Karpas-422 (cell line): ENCODE measurements at regions not wholly inside any gene's neighbourhood (a gene's known extent, or its start where the extent isn't known, plus 50 kb on each side); places are given as distances from the start of the nearest gene placed in this dataset.

ENCODE experiments used
- DNase-seq: peaks from one replicate; pipeline ENCODE4 v3.0.0-alpha.2; 2015
- H2AFZ ChIP-seq: fragments of 200-600 bp; sonication (generic); 2 replicates; pipeline ENCODE4 v1.6.1; 2014; ENCODE audit warnings: antibody characterized with exemption, low read length, mixed read lengths
- H3K27ac ChIP-seq: fragments of 200-600 bp; sonication (generic); 2 replicates; pipeline ENCODE4 v1.5.1; 2014; ENCODE audit warnings: mild to moderate bottlenecking, low read length, moderate library complexity
- H3K27me3 ChIP-seq: fragments of 200-600 bp; sonication (generic); 2 replicates; pipeline ENCODE4 v1.6.1; 2014; ENCODE audit warnings: low read length, mixed read lengths
- H3K36me3 ChIP-seq: fragments of 200-600 bp; sonication (generic); 2 replicates; pipeline ENCODE4 v1.6.1; 2014; ENCODE audit warnings: low read length, mixed read lengths; ENCODE audit not compliant: insufficient read depth
- H3K4me1 ChIP-seq: fragments of 200-600 bp; sonication (generic); 2 replicates; pipeline ENCODE4 v1.6.1; 2014; ENCODE audit warnings: mild to moderate bottlenecking, low read length, mixed read lengths
- H3K4me2 ChIP-seq: fragments of 200-600 bp; sonication (generic); 2 replicates; pipeline ENCODE4 v1.6.1; 2014; ENCODE audit warnings: low read length, low read depth, mild to moderate bottlenecking; ENCODE audit not compliant: poor library complexity, severe bottlenecking
- H3K4me3 ChIP-seq: fragments of 200-600 bp; sonication (generic); 2 replicates; pipeline ENCODE4 v1.5.1; 2014; ENCODE audit warnings: mild to moderate bottlenecking, antibody characterized with exemption, low read length, mixed read lengths
- H3K79me2 ChIP-seq: fragments of 200-600 bp; sonication (generic); 2 replicates; pipeline ENCODE4 v1.6.1; 2014; ENCODE audit warnings: mild to moderate bottlenecking, low read length, mixed read lengths
- H3K9ac ChIP-seq: fragments of 200-600 bp; sonication (generic); 2 replicates; pipeline ENCODE4 v1.6.0; 2014; ENCODE audit warnings: low read length
- H3K9me2 ChIP-seq: fragments of 200-600 bp; sonication (generic), shearing (Covaris generic); replicated peaks from 2 replicates; pipeline ENCODE4 v1.6.0; 2014; ENCODE audit warnings: mild to moderate bottlenecking, low read length, moderate library complexity; ENCODE audit not compliant: insufficient read depth
- H3K9me3 ChIP-seq: fragments of 300-700, 200-600 bp; sonication (generic); 2 replicates; pipeline ENCODE4 v1.6.1; 2014; ENCODE audit warnings: low read length, mixed read lengths
- H4K20me1 ChIP-seq: fragments of 200-600 bp; sonication (generic); 2 replicates; pipeline ENCODE4 v1.6.1; 2014; ENCODE audit warnings: mild to moderate bottlenecking, antibody characterized with exemption, low read length, low read depth; ENCODE audit not compliant: insufficient read depth

DNA sequence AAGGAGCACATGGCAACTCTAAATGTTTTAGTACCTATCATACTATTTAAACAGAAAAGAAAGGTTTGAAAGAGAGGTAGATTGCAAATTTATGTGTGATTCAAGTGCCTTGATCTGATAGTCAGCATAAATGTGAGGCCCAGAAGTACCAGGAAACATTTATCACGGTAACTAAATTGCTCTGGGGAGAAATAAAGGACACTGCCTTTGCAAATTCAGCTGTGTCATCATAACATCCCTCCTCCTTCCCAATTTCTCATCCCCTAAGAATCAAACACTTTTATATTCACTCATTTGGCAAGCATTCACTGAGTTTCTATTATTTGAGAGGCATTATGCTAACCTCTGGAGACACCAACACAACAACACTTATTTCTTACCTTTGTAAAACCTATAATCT lies 563.4 kb upstream of the CA10 start:
- no peaks in the 10 kb centered on the region for H3K9me2 ChIP-seq
- no peaks in the 10 kb centered on the region for H3K36me3 ChIP-seq
- H3K9ac ChIP-seq = no peak overlapping the region
- no peak overlapping the region for H2AFZ ChIP-seq
- H4K20me1 ChIP-seq = no peaks in the 10 kb centered on the region
- no peaks in the 10 kb centered on the region for H3K4me1 ChIP-seq
- DNase-seq = no peak
- no peak overlapping the region for H3K4me3 ChIP-seq
- H3K27ac ChIP-seq = no peak overlapping the region
- H3K27me3 ChIP-seq = no peaks in the 10 kb centered on the region
- H3K9me3 ChIP-seq = peaks cover 24% of the 10 kb centered on the region
- H3K4me2 ChIP-seq = no peak overlapping the region
- no peaks in the 10 kb centered on the region for H3K79me2 ChIP-seq

DNA sequence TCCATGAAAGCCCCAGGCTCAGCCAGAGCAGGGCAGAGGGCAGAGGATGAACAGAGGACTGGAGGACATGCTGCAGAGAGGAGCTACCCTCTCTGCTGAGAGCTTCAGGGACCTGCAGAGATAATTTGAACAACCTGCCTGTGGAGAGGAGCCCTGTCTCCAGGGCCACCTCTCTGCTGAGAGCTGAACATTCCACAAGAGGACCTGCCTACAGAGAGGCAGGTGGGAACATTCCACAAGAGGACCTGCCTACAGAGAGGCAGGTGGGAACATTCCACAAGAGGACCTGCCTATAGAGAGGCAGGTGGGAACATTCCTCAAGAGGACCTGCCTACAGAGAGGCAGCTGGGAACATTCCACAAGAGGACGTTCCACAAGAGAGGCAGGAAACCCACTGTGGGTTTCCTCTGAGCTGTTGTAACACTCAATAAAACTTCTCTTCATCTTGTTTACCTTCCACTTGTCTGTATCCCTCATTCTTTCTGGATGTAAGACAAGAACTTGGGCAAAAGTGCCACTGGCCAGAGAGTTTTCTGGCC lies 551.9 kb upstream of the CA10 start:
- Histone ChIP-seq H3K4me2 (no peak overlapping the region), H3K36me3 (no peaks in the 10 kb centered on the region), H3K9me3 (peaks cover 30% of the 10 kb centered on the region), H3K27ac (no peak overlapping the region), H4K20me1 (no peaks in the 10 kb centered on the region), H2AFZ (no peak overlapping the region), H3K79me2 (no peaks in the 10 kb centered on the region), H3K4me1 (no peaks in the 10 kb centered on the region), H3K9me2 (no peaks in the 10 kb centered on the region), H3K4me3 (no peak overlapping the region), H3K27me3 (no peaks in the 10 kb centered on the region), H3K9ac (no peak overlapping the region)
- no peak for DNase-seq

DNA sequence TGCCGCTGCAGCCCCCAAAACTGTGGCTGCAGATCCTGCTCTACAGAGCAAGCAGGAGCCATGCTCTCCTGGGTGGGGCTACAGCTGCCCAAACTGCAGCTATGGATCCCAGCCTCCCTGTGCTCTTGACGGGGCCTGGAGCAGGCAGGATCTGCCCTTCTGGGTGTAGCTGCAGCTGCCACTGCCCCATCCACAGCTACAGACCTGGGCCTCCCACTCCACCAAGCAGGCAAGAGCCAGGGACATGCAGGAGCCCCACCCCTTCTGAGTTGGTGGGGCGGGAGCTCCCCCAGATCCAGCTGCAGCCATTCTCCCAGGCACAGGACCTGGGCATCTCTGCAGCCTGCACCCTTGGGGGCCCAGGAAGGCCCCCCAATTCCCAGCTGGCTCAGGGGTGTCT lies 551.2 kb upstream of the CA10 start:
- H3K79me2 ChIP-seq = no peaks in the 10 kb centered on the region
- H3K27me3 ChIP-seq = no peaks in the 10 kb centered on the region
- no peak overlapping the region for H2AFZ ChIP-seq
- DNase-seq = no peak
- no peaks in the 10 kb centered on the region for H4K20me1 ChIP-seq
- no peaks in the 10 kb centered on the region for H3K4me1 ChIP-seq
- H3K9me2 ChIP-seq = no peaks in the 10 kb centered on the region
- no peak overlapping the region for H3K4me2 ChIP-seq
- H3K27ac ChIP-seq = no peak overlapping the region
- H3K9me3 ChIP-seq = peaks cover 30% of the 10 kb centered on the region
- no peak overlapping the region for H3K9ac ChIP-seq
- H3K36me3 ChIP-seq = no peaks in the 10 kb centered on the region
- H3K4me3 ChIP-seq = no peak overlapping the region

DNA sequence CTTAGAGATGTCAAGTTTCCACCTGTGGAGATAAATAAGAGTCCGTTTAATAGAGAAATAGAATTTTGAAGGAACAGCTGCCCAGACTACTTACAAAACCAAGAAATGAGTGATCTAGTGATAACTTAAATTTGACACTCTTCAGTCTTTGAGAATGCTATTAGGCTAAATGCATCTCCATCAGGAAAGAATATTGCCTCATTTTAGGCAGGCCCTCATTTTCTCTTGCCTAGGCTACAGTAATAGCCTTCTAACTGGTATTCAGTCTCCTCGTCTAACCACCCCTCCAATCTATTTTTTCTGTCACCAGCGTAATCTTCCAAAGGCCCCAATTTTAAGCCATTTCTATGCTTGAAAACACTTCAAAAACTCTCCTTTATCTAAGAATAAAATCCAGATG lies 537.8 kb upstream of the CA10 start:
- Histone ChIP-seq H3K79me2 (no peaks in the 10 kb centered on the region), H2AFZ (no peak overlapping the region), H3K4me1 (no peaks in the 10 kb centered on the region), H3K4me3 (no peak overlapping the region), H3K9me3 (peaks cover 4% of the 10 kb centered on the region; the same call in 1 of the 2 replicates), H3K36me3 (no peaks in the 10 kb centered on the region), H3K4me2 (no peak overlapping the region), H3K9ac (no peak overlapping the region), H3K27me3 (no peaks in the 10 kb centered on the region), H3K27ac (no peak overlapping the region), H4K20me1 (no peaks in the 10 kb centered on the region), H3K9me2 (no peaks in the 10 kb centered on the region)
- DNase-seq = no peak

DNA sequence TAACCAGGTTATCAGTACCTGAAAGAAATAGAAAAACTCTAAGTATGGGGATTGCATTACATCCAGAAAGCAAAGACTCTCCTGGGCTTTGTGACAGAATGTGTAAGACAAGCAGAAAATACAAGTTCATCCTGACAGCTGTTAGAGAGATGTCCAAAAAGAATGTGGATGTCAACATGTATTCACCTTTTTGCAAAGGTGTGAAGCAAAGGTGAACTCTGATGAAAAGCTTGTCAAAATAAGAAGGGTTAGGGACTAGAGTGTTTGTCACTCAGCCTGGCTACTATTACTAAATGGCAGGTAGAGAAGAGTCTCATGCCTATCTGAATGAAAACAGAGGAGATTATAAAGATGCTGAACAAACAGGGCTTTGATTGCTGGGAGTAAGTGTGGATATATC lies 527.6 kb upstream of the CA10 start:
- Histone ChIP-seq H4K20me1 (no peaks in the 10 kb centered on the region), H3K4me2 (no peak overlapping the region), H3K4me1 (no peaks in the 10 kb centered on the region), H3K4me3 (no peak overlapping the region), H3K79me2 (no peaks in the 10 kb centered on the region), H3K9me2 (no peaks in the 10 kb centered on the region), H2AFZ (no peak overlapping the region), H3K9ac (no peak overlapping the region), H3K9me3 (peaks cover 34% of the 10 kb centered on the region), H3K27ac (no peak overlapping the region), H3K36me3 (no peaks in the 10 kb centered on the region), H3K27me3 (no peaks in the 10 kb centered on the region)
- no peak for DNase-seq

DNA sequence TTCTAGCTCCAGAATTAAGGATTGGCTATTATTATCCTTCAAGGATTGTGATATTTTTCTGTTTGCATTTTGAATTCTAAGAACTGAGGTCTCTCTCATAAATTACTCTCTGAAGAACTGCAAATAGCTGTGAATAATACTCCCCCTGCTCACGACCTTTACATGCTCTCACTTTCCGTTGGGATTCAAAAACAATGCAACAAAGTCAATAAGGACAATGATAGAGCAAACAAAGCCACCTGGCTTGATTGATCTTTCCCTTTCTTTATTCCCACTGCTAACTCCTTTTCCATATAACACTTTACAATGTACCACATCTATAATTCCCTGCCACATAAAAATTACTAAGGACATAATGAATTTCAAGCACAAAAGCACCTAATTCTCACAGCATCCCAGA lies 523.0 kb upstream of the CA10 start:
- Histone ChIP-seq H3K9me2 (no peaks in the 10 kb centered on the region), H3K36me3 (no peaks in the 10 kb centered on the region), H3K9ac (no peak overlapping the region), H3K4me2 (no peak overlapping the region), H4K20me1 (no peaks in the 10 kb centered on the region), H3K79me2 (no peaks in the 10 kb centered on the region), H3K27ac (no peak overlapping the region), H2AFZ (no peak overlapping the region), H3K9me3 (peaks cover 35% of the 10 kb centered on the region), H3K4me1 (no peaks in the 10 kb centered on the region), H3K27me3 (no peaks in the 10 kb centered on the region), H3K4me3 (no peak overlapping the region)
- no peak for DNase-seq

DNA sequence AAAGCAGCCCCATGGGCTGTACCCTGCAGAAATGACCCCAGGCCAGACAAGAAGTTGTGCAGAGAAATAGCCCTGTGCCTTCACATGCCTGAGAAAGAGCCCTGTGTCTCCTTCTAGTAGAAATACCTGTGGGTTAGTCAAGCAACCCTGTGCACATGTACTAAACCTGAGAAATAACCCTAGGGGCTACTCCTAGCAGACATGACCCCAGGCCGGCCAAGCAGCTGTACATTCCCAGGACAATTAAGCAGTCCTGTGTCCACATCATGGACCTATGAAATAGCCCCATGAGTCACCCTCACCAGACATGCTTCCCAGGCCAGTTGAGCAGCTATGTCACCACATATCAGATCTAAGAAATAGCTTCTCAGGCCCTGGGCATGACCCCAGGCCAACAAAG lies 519.7 kb upstream of the CA10 start:
- Histone ChIP-seq H3K27me3 (no peaks in the 10 kb centered on the region), H3K9me2 (no peaks in the 10 kb centered on the region), H3K79me2 (no peaks in the 10 kb centered on the region), H3K4me2 (no peak overlapping the region), H3K9ac (no peak overlapping the region), H3K4me1 (no peaks in the 10 kb centered on the region), H3K36me3 (no peaks in the 10 kb centered on the region), H2AFZ (no peak overlapping the region), H3K4me3 (no peak overlapping the region), H3K9me3 (peaks cover 45% of the 10 kb centered on the region), H3K27ac (no peak overlapping the region), H4K20me1 (no peaks in the 10 kb centered on the region)
- no peak for DNase-seq

DNA sequence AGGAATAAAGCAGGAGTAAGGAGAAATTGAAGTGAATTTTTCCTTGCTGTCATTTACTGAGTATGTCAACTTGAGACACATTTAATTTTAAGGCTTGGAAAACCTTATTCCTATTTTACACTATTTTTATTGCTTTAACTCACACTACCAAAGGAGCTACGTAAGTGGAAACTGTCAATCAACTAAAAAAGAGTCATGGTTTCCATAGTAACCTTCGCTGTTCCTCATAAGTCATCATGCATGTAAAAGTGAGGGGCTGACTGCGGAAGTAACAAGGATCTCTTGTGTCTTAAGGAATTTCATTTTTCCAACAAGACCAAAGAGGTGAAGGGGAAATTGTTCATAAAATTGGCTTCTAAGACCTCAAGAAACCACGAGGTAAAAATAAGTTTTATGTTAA lies 516.2 kb upstream of the CA10 start:
- Histone ChIP-seq H3K27me3 (no peaks in the 10 kb centered on the region), H3K4me2 (no peak overlapping the region)

DNA sequence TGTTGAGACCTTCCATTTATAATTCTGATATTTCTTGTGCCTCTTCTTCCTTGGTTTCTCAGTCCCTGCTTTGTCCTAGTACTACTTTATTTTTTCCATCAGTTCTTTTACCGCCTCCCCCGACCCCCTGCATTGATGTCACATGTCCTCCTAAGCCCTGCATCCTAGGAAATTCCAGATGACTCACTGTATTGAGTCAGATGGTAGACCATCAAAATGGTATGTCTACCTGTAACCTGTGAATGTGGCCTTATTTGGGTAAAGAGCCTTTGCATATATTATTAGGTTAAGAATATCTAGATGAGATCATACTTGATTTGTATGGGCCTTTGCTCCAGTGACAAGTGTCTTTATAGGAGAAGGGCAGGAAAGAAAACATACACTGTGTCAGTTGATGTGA lies 515.3 kb upstream of the CA10 start:
- no peak overlapping the region for H2AFZ ChIP-seq
- no peak overlapping the region for H3K27ac ChIP-seq
- no peak for DNase-seq
- no peaks in the 10 kb centered on the region for H3K79me2 ChIP-seq
- H3K4me1 ChIP-seq = no peaks in the 10 kb centered on the region
- H3K36me3 ChIP-seq = no peaks in the 10 kb centered on the region
- no peaks in the 10 kb centered on the region for H4K20me1 ChIP-seq
- H3K4me2 ChIP-seq = no peak overlapping the region
- H3K4me3 ChIP-seq = no peak overlapping the region
- H3K9ac ChIP-seq = no peak overlapping the region
- no peaks in the 10 kb centered on the region for H3K27me3 ChIP-seq
- peaks cover 41% of the 10 kb centered on the region for H3K9me3 ChIP-seq
- no peaks in the 10 kb centered on the region for H3K9me2 ChIP-seq

More for the DNA sequence above, 516.2 kb upstream of the CA10 start:
- H3K9ac ChIP-seq = no peak overlapping the region
- no peaks in the 10 kb centered on the region for H3K79me2 ChIP-seq
- no peaks in the 10 kb centered on the region for H3K9me2 ChIP-seq
- H3K4me3 ChIP-seq = no peak overlapping the region
- H3K9me3 ChIP-seq = peaks cover 40% of the 10 kb centered on the region
- no peaks in the 10 kb centered on the region for H3K4me1 ChIP-seq
- no peaks in the 10 kb centered on the region for H4K20me1 ChIP-seq
- no peak overlapping the region for H2AFZ ChIP-seq
- no peaks in the 10 kb centered on the region for H3K36me3 ChIP-seq
- no peak overlapping the region for H3K27ac ChIP-seq
- DNase-seq = no peak
